Testis (tissue), 2 donors: ENCODE measurements at regions not wholly inside any gene's neighbourhood (a gene's known extent, or its start where the extent isn't known, plus 50 kb on each side); places are given as distances from the start of the nearest gene placed in this dataset.
"Not testable (repeated sequence)": the region's sequence is repeated elsewhere in the genome, so short reads cannot be mapped to it uniquely, and the experiment has no call there.

ENCODE experiments used
- DNase-seq: peaks from one replicate; pipeline ENCODE4 v3.0.0-alpha.2; 2019
- H3K27ac ChIP-seq, 2 donors: fragments of 200-600 bp; sonication (generic); one replicate each; pipeline ENCODE4 v1.5.1; 2019
- H3K27me3 ChIP-seq: fragments of 200-600 bp; sonication (generic); one replicate; pipeline ENCODE4 v1.5.1; 2019
- H3K36me3 ChIP-seq: fragments of 200-600 bp; sonication (generic); one replicate; pipeline ENCODE4 v1.5.1; 2017; ENCODE audit warnings: low read depth; ENCODE audit errors: missing control alignments
- H3K4me1 ChIP-seq: fragments of 200-600 bp; sonication (generic); one replicate; pipeline ENCODE4 v1.5.1; 2019
- H3K4me3 ChIP-seq, 2 donors: fragments of 200-600 bp; sonication (generic); one replicate each; pipeline ENCODE4 v1.5.1; 2017 to 2019
- H3K9me3 ChIP-seq: fragments of 200-600 bp; sonication (generic); one replicate; pipeline ENCODE4 v1.5.1; 2017
- CTCF ChIP-seq, 3 experiments: fragments of 450-650 bp in 2 of 3; fragments of 200-600 bp in 1 of 3; sonication (generic) in 1 of 3; IDR thresholded peaks; one replicate each; pipeline ENCODE4 v1.5.1; 2016 to 2019; ENCODE audit warnings: antibody characterized with exemption in 3 of 3, mild to moderate bottlenecking in 2 of 3, moderate library complexity in 1 of 3
- POLR2A ChIP-seq: fragments of 450-650 bp; IDR thresholded peaks from one replicate; pipeline ENCODE4 v1.6.1; 2017; ENCODE audit warnings: antibody characterized with exemption, mild to moderate bottlenecking, moderate library complexity
- WGBS, 2 donors: methylation state at CpG; one replicate each; pipeline ENCODE4 v1.1.5; 2018; 5-methylcytosine and 5-hydroxymethylcytosine counted together
- intact Hi-C: fragments of 100-400 bp; cut with DNase I; formaldehyde crosslinking; loops from one replicate; pipeline ENCODE4 v1.15.1; 2023; ENCODE audit warnings: low total_unique reads

- Histone ChIP-seq H3K36me3 (no peaks in the 10 kb centered on the region), H3K27me3 (no peaks in the 10 kb centered on the region), H3K4me3 (no peak overlapping the region), H3K27ac (no peak overlapping the region), H3K9me3 (no peaks in the 10 kb centered on the region), H3K4me1 (no peaks in the 10 kb centered on the region)
- DNase-seq, result no peak
- TF ChIP-seq CTCF (IDR thresholded peaks at IDR 0.05) (no peak), POLR2A (no peak)
- intact Hi-C loops, result no loop called here
- 79 to 83% methylated on average over 2 of the region's 2 CpGs for WGBS, 2 donors
These were observed 536.6 kb downstream of the RWDD3 start for GRCh38 chr1:95770581-95770980.

GRCh38 chr1:95778217-95778616, 544.2 kb downstream of the RWDD3 start:
- no peak overlapping the region for H3K4me3 ChIP-seq
- WGBS, 2 donors, result 89 to 93% methylated on average over 2 of the region's 2 CpGs
- H3K9me3 ChIP-seq, result no peaks in the 10 kb centered on the region
- no peaks in the 10 kb centered on the region for H3K4me1 ChIP-seq
- no peak overlapping the region for H3K27ac ChIP-seq
- no peak for DNase-seq
- no peaks in the 10 kb centered on the region for H3K36me3 ChIP-seq
- no peaks in the 10 kb centered on the region for H3K27me3 ChIP-seq
- intact Hi-C loops, result no loop called here
- TF ChIP-seq POLR2A, result no peak
- TF ChIP-seq CTCF (IDR thresholded peaks at IDR 0.05), result no peak

- Histone ChIP-seq H3K36me3 (no peaks in the 10 kb centered on the region), H3K27me3 (no peaks in the 10 kb centered on the region), H3K4me1 (no peaks in the 10 kb centered on the region), H3K4me3 (no peak overlapping the region), H3K9me3 (no peaks in the 10 kb centered on the region), H3K27ac (no peak overlapping the region)
- no peak for DNase-seq
- no peak for TF ChIP-seq POLR2A
- no peak for TF ChIP-seq CTCF (IDR thresholded peaks at IDR 0.05)
- whole genome bisulfite sequencing, 2 donors, result 88 to 89% methylated on average over 3 of the region's 3 CpGs
- intact Hi-C loops, result no loop called here
These were observed 546.8 kb downstream of the RWDD3 start for GRCh38 chr1:95780836-95781235.

- DNase-seq, result no peak
- TF ChIP-seq POLR2A (no peak), CTCF (IDR thresholded peaks at IDR 0.05) (no peak)
- H3K36me3 ChIP-seq, result no peaks in the 10 kb centered on the region
- no peak overlapping the region for H3K27ac ChIP-seq
- no peaks in the 10 kb centered on the region for H3K27me3 ChIP-seq
- intact Hi-C loops, result no loop called here
- no peaks in the 10 kb centered on the region for H3K9me3 ChIP-seq
- 81 to 87% methylated on average over 3 of the region's 3 CpGs for WGBS, 2 donors
- no peak overlapping the region for H3K4me3 ChIP-seq
- no peaks in the 10 kb centered on the region for H3K4me1 ChIP-seq
These were observed 556.1 kb downstream of the RWDD3 start for GRCh38 chr1:95790136-95790535.

GRCh38 chr1:95793893-95794292, 559.9 kb downstream of the RWDD3 start:
- Histone ChIP-seq H3K9me3 (no peaks in the 10 kb centered on the region), H3K36me3 (no peaks in the 10 kb centered on the region), H3K27ac (no peak overlapping the region), H3K27me3 (no peaks in the 10 kb centered on the region), H3K4me3 (no peak overlapping the region), H3K4me1 (no peaks in the 10 kb centered on the region)
- intact Hi-C loops, result no loop called here
- peak; percentile 13 for DNase-seq
- 64 to 70% methylated on average over 5 of the region's 5 CpGs for WGBS, 2 donors
- no peak for TF ChIP-seq CTCF (IDR thresholded peaks at IDR 0.05)
- no peak for TF ChIP-seq POLR2A

- H3K27me3 ChIP-seq, H3K4me3 ChIP-seq, H3K36me3 ChIP-seq, H3K4me1 ChIP-seq, DNase-seq, H3K27ac ChIP-seq, H3K9me3 ChIP-seq, intact Hi-C loops: not testable (repeated sequence)
- WGBS, 2 donors, result 43 to 94% methylated on average over 1 to 2 of the region's 2 CpGs
These were observed 563.8 kb downstream of the RWDD3 start for GRCh38 chr1:95797761-95798160.
